Mucosa of descending colon (tissue), 3 donors: ENCODE measurements at regions not wholly inside any gene's neighbourhood (a gene's known extent, or its start where the extent isn't known, plus 50 kb on each side); places are given as distances from the start of the nearest gene placed in this dataset.

Source experiments
- ATAC-seq: fragments of 200-7000 bp; cut with Tn5 transposase; one replicate; pipeline ENCODE4 v1.9.1; 2020; ENCODE audit warnings: mild to moderate bottlenecking, moderate library complexity
- DNase-seq, 3 donors: peaks; one replicate each; pipeline ENCODE4 v3.0.0-alpha.2; 2020
- H3K36me3 ChIP-seq: fragments of 200-600 bp; one replicate; pipeline ENCODE4 v1.8.0; 2021; ENCODE audit warnings: low read depth, mild to moderate bottlenecking
- H3K4me1 ChIP-seq: fragments of 200-600 bp; one replicate; pipeline ENCODE4 v1.8.0; 2021; ENCODE audit warnings: low read depth, mild to moderate bottlenecking
- H3K4me3 ChIP-seq: fragments of 200-600 bp; one replicate; pipeline ENCODE4 v1.8.0; 2021; ENCODE audit warnings: mild to moderate bottlenecking
- H3K9me3 ChIP-seq: fragments of 200-600 bp; one replicate; pipeline ENCODE4 v1.8.0; 2021; ENCODE audit warnings: mild to moderate bottlenecking
- intact Hi-C, 2 donors: fragments of 100-400 bp; cut with DNase I in 1 of 2; cut with micrococcal nuclease in 1 of 2; formaldehyde crosslinking; loops; one replicate each; pipeline versions ENCODE4 v1.11.0 to v1.11.1; 2022; cut with DNase I, micrococcal nuclease
- TF ChIP-seq, protein P1 (sequence below): fragments of 200-600 bp; IDR thresholded peaks from one replicate; pipeline ENCODE4 v1.8.0; 2022; ENCODE audit warnings: antibody characterized with exemption, mild to moderate bottlenecking
- donor health status: DM: no; HTN: no; CAD: no; lungs with moderate emphysema.
- donor health status: DM: no; HTN: no; CAD: no.
- donor health status: DM: no; HTN: yes; CAD: no.

DNA sequence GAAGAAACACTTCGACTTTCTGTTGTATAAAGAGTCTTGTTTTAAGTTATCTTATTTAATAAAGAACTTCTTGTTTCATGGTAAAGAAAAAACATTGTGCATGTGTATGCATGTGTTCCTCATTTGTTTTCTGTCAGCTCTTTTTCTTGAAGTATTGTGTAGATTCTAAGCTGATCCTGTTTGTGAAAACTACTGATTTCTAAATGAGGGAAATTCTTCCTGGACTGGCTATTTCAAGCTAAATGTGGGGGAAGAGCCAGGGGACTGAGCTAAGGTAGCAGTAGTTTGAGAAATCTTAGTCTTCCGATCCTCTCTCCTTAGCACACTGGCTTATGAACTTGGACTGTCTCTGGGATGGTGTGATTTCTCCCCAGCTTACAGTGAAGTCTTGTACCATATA is 56.4 kb upstream of the RBMS1 start:
- H3K36me3 ChIP-seq = no peaks in the 10 kb centered on the region
- ATAC-seq (no peak), DNase-seq (no peak)
- H3K9me3 ChIP-seq = no peaks in the 10 kb centered on the region
- TF ChIP-seq, protein P1, sequence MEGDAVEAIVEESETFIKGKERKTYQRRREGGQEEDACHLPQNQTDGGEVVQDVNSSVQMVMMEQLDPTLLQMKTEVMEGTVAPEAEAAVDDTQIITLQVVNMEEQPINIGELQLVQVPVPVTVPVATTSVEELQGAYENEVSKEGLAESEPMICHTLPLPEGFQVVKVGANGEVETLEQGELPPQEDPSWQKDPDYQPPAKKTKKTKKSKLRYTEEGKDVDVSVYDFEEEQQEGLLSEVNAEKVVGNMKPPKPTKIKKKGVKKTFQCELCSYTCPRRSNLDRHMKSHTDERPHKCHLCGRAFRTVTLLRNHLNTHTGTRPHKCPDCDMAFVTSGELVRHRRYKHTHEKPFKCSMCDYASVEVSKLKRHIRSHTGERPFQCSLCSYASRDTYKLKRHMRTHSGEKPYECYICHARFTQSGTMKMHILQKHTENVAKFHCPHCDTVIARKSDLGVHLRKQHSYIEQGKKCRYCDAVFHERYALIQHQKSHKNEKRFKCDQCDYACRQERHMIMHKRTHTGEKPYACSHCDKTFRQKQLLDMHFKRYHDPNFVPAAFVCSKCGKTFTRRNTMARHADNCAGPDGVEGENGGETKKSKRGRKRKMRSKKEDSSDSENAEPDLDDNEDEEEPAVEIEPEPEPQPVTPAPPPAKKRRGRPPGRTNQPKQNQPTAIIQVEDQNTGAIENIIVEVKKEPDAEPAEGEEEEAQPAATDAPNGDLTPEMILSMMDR = no peak
- H3K4me1 ChIP-seq = no peaks in the 10 kb centered on the region
- H3K4me3 ChIP-seq = no peak overlapping the region
- intact Hi-C loops = no loop called here

GRCh38 chr2:160551259-160551658 is 57.7 kb upstream of the RBMS1 start:
- DNase-seq (no peak), ATAC-seq (no peak)
- Histone ChIP-seq H3K4me3 (no peak overlapping the region), H3K4me1 (no peaks in the 10 kb centered on the region), H3K36me3 (no peaks in the 10 kb centered on the region), H3K9me3 (no peaks in the 10 kb centered on the region)
- TF ChIP-seq, protein P1 = no peak
- intact Hi-C loops = no loop called here

- TF ChIP-seq, protein P1 = no peak
- Histone ChIP-seq H3K4me1 (no peaks in the 10 kb centered on the region), H3K4me3 (no peak overlapping the region), H3K9me3 (no peaks in the 10 kb centered on the region), H3K36me3 (no peaks in the 10 kb centered on the region)
- intact Hi-C loops = no loop called here
- no peak for ATAC-seq
- DNase-seq = no peak
Measured at GRCh38 chr2:160555420-160556071, 61.9 kb upstream of the RBMS1 start.

GRCh38 chr2:160557903-160558302 is 64.3 kb upstream of the RBMS1 start:
- Histone ChIP-seq H3K4me3 (no peak overlapping the region), H3K36me3 (no peaks in the 10 kb centered on the region), H3K4me1 (no peaks in the 10 kb centered on the region), H3K9me3 (no peaks in the 10 kb centered on the region)
- ATAC-seq (no peak), DNase-seq (no peak)
- TF ChIP-seq, protein P1 = no peak
- intact Hi-C loops = no loop called here

- H3K4me1 ChIP-seq = no peaks in the 10 kb centered on the region
- H3K4me3 ChIP-seq = no peak overlapping the region
- DNase-seq (no peak), ATAC-seq (no peak)
- H3K36me3 ChIP-seq = no peaks in the 10 kb centered on the region
- intact Hi-C loops = no loop called here
- no peaks in the 10 kb centered on the region for H3K9me3 ChIP-seq
- TF ChIP-seq, protein P1 = no peak
Measured at GRCh38 chr2:160558531-160558930, 64.9 kb upstream of the RBMS1 start.
